MM.1S (cell line): ENCODE measurements at regions not wholly inside any gene's neighbourhood (a gene's known extent, or its start where the extent isn't known, plus 50 kb on each side); places are given as distances from the start of the nearest gene placed in this dataset.

Experiments
- DNase-seq: peaks from one replicate; pipeline ENCODE4 v3.0.0-alpha.2; 2015
- H2AFZ ChIP-seq: fragments of 300-600 bp; sonication (generic); 2 replicates; pipeline ENCODE4 v1.6.0; 2016; ENCODE audit warnings: antibody characterized with exemption, low read length
- H3F3A ChIP-seq: fragments of 300-600 bp; sonication (generic); 2 replicates; pipeline ENCODE4 v1.6.1; 2016; ENCODE audit warnings: mild to moderate bottlenecking, antibody characterized with exemption, low read length, moderate library complexity, mixed read lengths; ENCODE audit not compliant: insufficient read depth
- H3K27ac ChIP-seq: fragments of 300-600 bp; sonication (generic); 2 replicates; pipeline ENCODE4 v1.5.1; 2016; ENCODE audit warnings: mild to moderate bottlenecking, low read length
- H3K27me3 ChIP-seq: fragments of 300-600 bp; sonication (generic); replicated peaks from 2 replicates; pipeline ENCODE4 v1.6.0; 2016; ENCODE audit warnings: low read length; ENCODE audit not compliant: insufficient read depth
- H3K36me3 ChIP-seq: fragments of 300-600 bp; sonication (generic); replicated peaks from 2 replicates; pipeline ENCODE4 v1.6.1; 2016; ENCODE audit warnings: mild to moderate bottlenecking, low read length, mixed read lengths; ENCODE audit not compliant: insufficient read depth
- H3K4me1 ChIP-seq: fragments of 300-600 bp; sonication (generic); 2 replicates; pipeline ENCODE4 v1.6.1; 2016; ENCODE audit warnings: low read length, mixed read lengths
- H3K4me2 ChIP-seq: fragments of 300-600 bp; sonication (generic); 2 replicates; pipeline ENCODE4 v1.6.0; 2016; ENCODE audit warnings: low read depth, low read length
- H3K4me3 ChIP-seq: fragments of 300-600 bp; sonication (generic); 2 replicates; pipeline ENCODE4 v1.5.1; 2016; ENCODE audit warnings: low read length, mixed read lengths
- H3K79me2 ChIP-seq: fragments of 300-600 bp; sonication (generic); 2 replicates; pipeline ENCODE4 v1.6.1; 2016; ENCODE audit warnings: mixed run types, low read length, mixed read lengths
- H3K9ac ChIP-seq: fragments of 300-600 bp; sonication (generic); 2 replicates; pipeline ENCODE4 v1.6.1; 2016; ENCODE audit warnings: low read length, mixed read lengths
- H3K9me2 ChIP-seq: fragments of 300-600 bp; sonication (generic); replicated peaks from 2 replicates; pipeline ENCODE4 v1.6.1; 2016; ENCODE audit warnings: mild to moderate bottlenecking, low read length, mixed read lengths; ENCODE audit not compliant: insufficient read depth
- H3K9me3 ChIP-seq: fragments of 300-600 bp; sonication (generic); replicated peaks from 2 replicates; pipeline ENCODE4 v1.6.1; 2016; ENCODE audit warnings: mild to moderate bottlenecking, low read length, mixed read lengths; ENCODE audit not compliant: insufficient read depth
- H4K20me1 ChIP-seq: fragments of 300-600 bp; sonication (generic); 2 replicates; pipeline ENCODE4 v1.6.1; 2016; ENCODE audit warnings: mild to moderate bottlenecking, low read length, moderate library complexity, mixed read lengths; ENCODE audit not compliant: insufficient read depth
- EZH2 ChIP-seq: fragments of 300-600 bp; sonication (generic); optimal IDR thresholded peaks from 2 replicates; pipeline ENCODE3; 2017; ENCODE audit warnings: low read depth, mild to moderate bottlenecking, antibody characterized with exemption, low read length, mixed read lengths
- EZH2phosphoT487 ChIP-seq: fragments of 300-600 bp; sonication (generic); IDR thresholded peaks from 2 replicates; pipeline ENCODE4 v1.6.1; 2018; ENCODE audit warnings: antibody characterized with exemption, low read length
- TF ChIP-seq, protein P1 (sequence below): fragments of 300-600 bp; sonication (generic); IDR thresholded peaks from 2 replicates; pipeline ENCODE4 v1.5.1; 2016; ENCODE audit warnings: antibody characterized with exemption, low read length, mixed read lengths

DNA sequence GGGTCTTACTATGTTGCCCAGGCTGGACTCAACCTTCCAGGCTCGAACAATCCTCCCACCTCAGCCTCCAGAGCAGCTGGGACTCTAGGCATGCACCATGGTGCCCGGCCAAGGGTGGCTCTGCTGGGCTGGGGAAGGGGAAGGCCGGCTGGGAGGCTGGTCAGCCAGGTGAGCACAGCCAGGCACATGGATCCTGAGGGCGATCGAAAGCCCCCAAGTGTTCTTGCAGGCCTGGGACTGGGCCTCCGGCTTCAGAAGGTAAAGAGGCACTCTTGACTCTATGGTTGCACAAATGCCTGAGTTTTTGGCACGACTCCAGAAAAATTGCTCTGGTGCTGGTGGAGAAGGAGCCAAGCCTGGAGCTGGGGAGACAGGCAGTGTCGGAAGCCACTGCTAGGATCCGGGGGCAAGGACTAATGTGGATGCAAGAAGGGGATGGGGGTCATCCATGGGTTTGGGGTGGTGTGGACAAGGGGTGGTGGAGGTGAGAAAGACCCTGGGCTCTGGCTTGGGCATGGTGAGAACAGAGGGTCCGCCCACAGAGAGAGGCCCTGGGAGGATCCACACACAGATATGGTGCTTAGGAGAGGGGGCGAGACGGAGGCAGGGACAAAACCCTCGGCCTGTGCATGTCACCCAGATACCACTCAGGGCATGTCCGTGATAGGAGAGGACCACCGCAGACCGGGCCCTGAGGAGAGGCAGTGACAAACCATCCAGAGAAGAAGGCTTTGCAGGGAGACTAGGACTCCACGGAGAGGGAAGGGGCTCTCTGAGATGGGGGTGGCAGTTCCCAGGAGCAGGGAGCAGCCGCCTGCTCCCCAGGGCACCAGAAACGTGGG, 51.1 kb upstream of the COL5A1 start:
- Histone ChIP-seq H3K36me3 (no peaks in the 10 kb centered on the region), H3K9me2 (no peaks in the 10 kb centered on the region), H3K79me2 (no peaks in the 10 kb centered on the region), H3K4me2 (no peak overlapping the region), H4K20me1 (no peaks in the 10 kb centered on the region), H3K9ac (no peak overlapping the region), H3K27ac (no peak overlapping the region), H2AFZ (no peak overlapping the region), H3K4me1 (no peaks in the 10 kb centered on the region), H3F3A (no peaks in the 10 kb centered on the region), H3K27me3 (peaks cover 64% of the 10 kb centered on the region), H3K9me3 (no peaks in the 10 kb centered on the region), H3K4me3 (no peak overlapping the region)
- DNase-seq, result no peak
- TF ChIP-seq EZH2, result no peak
- TF ChIP-seq, protein P1, sequence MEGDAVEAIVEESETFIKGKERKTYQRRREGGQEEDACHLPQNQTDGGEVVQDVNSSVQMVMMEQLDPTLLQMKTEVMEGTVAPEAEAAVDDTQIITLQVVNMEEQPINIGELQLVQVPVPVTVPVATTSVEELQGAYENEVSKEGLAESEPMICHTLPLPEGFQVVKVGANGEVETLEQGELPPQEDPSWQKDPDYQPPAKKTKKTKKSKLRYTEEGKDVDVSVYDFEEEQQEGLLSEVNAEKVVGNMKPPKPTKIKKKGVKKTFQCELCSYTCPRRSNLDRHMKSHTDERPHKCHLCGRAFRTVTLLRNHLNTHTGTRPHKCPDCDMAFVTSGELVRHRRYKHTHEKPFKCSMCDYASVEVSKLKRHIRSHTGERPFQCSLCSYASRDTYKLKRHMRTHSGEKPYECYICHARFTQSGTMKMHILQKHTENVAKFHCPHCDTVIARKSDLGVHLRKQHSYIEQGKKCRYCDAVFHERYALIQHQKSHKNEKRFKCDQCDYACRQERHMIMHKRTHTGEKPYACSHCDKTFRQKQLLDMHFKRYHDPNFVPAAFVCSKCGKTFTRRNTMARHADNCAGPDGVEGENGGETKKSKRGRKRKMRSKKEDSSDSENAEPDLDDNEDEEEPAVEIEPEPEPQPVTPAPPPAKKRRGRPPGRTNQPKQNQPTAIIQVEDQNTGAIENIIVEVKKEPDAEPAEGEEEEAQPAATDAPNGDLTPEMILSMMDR, result no peak
- TF ChIP-seq EZH2phosphoT487, result no peak

GRCh38 chr9:134591082-134591571, 50.5 kb upstream of the COL5A1 start:
- H3K27me3 ChIP-seq, result peaks cover 58% of the 10 kb centered on the region
- no peak overlapping the region for H3K9ac ChIP-seq
- H3K79me2 ChIP-seq, result no peaks in the 10 kb centered on the region
- no peak overlapping the region for H3K27ac ChIP-seq
- no peaks in the 10 kb centered on the region for H4K20me1 ChIP-seq
- no peaks in the 10 kb centered on the region for H3K36me3 ChIP-seq
- no peak overlapping the region for H3K4me2 ChIP-seq
- H2AFZ ChIP-seq, result no peak overlapping the region
- H3F3A ChIP-seq, result no peaks in the 10 kb centered on the region
- TF ChIP-seq, protein P1, result no peak
- TF ChIP-seq EZH2 (no peak), EZH2phosphoT487 (no peak)
- H3K4me3 ChIP-seq, result no peak overlapping the region
- DNase-seq, result no peak
- H3K4me1 ChIP-seq, result no peaks in the 10 kb centered on the region
- H3K9me3 ChIP-seq, result no peaks in the 10 kb centered on the region
- no peaks in the 10 kb centered on the region for H3K9me2 ChIP-seq

DNA sequence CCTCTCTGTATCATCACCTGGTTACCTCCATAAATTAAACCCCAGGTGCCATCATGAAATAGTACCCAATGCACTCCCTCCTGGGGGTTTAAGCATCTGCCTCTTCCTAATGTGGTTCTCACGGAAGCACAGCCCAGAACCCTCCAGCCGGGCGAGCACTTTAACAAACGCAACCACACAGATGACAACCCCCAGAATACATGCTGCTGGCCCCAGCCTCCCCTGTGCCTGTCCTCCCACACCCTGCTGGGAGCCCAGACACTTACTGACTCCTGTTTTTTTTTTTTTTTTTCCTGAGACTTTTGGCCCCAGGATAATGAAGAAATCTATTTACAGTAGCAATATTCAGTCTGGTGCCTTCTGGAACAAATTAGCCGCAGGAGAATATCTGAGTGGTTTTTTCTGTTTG, 50.0 kb upstream of the COL5A1 start:
- H3K9me3 ChIP-seq, result no peaks in the 10 kb centered on the region
- no peaks in the 10 kb centered on the region for H3K4me1 ChIP-seq
- peaks cover 56% of the 10 kb centered on the region for H3K27me3 ChIP-seq
- no peak overlapping the region for H3K4me2 ChIP-seq
- no peak overlapping the region for H3K4me3 ChIP-seq
- H3F3A ChIP-seq, result no peaks in the 10 kb centered on the region
- no peak for DNase-seq
- H2AFZ ChIP-seq, result no peak overlapping the region
- H3K79me2 ChIP-seq, result no peaks in the 10 kb centered on the region
- no peak overlapping the region for H3K27ac ChIP-seq
- H3K9ac ChIP-seq, result no peak overlapping the region
- TF ChIP-seq EZH2 (no peak), EZH2phosphoT487 (no peak)
- TF ChIP-seq, protein P1, result no peak
- no peaks in the 10 kb centered on the region for H4K20me1 ChIP-seq
- H3K36me3 ChIP-seq, result no peaks in the 10 kb centered on the region
- no peaks in the 10 kb centered on the region for H3K9me2 ChIP-seq
